ENCODE measurements at regions not wholly inside any gene's neighbourhood (a gene's known extent, or its start where the extent isn't known, plus 50 kb on each side); places are given as distances from the start of the nearest gene placed in this dataset.

DNA sequence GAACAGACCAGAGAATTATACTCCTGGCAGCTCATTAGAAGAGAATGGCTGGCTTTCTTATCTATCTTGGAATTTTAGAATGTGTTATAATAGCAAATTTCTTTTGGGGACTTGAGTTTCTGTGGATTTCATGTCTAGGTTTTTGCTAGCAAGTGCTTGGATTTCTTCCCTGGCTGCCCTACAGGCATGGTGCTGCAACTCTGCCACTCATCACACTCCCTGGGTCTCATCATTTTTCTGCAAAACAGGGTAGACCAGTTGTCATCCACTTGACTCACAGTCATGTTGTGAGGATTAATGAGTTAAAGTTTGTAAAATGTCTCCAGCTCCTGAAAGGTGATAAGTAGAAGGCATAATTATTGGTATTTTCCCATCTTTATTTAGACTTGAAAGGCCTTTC lies 60.7 kb upstream of the LCORL start:
- no peak for DNase-seq

- no peak for DNase-seq
Measured at GRCh38 chr4:18081708-18082107, 60.2 kb upstream of the LCORL start.

DNA sequence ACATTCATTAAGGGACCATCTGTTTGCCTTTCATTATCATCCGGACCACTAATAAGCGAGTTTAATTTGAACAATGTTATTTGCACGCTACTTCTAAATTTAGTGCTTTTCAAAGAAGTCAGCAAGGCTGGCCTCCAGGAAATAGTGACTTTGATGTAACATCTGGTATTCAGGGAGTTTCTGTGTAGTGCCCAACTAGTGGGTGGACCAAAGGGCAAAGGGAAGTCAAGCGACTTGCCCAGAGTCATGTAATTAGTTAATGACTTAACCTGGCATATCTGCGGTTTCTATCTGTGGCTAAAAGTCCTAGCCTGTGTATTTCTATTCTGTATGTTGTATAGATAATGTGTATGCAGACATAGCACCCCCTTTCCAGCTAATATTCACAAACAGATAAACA lies 56.3 kb upstream of the LCORL start:
- DNase-seq: no peak

- no peak for DNase-seq
Measured at GRCh38 chr4:18075823-18076433, 54.4 kb upstream of the LCORL start.

DNA sequence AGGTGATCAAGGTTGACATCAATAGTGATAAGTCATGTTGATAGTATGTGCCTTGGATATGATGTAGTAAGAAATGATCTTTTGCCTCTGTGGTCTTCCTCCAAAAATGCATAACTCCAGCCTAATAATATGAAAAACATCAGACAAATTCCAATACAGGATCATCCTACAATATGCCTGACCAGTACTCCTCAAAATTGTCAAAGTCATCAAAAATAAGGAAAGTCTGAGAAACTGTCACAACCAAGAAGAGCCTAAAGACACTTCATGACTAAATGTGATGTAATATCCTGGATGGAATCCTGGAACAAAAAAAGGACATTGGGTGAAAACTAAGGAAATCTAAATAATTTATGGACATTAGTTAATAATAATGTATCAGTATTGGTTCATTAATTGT lies 50.3 kb upstream of the LCORL start:
- DNase-seq: no peak

Data from right forelimb (tissue), 1 donor.